ENCODE measurements at regions not wholly inside any gene's neighbourhood (a gene's known extent, or its start where the extent isn't known, plus 50 kb on each side); places are given as distances from the start of the nearest gene placed in this dataset.
"Not testable (repeated sequence)": the region's sequence is repeated elsewhere in the genome, so short reads cannot be mapped to it uniquely, and the experiment has no call there.

DNA sequence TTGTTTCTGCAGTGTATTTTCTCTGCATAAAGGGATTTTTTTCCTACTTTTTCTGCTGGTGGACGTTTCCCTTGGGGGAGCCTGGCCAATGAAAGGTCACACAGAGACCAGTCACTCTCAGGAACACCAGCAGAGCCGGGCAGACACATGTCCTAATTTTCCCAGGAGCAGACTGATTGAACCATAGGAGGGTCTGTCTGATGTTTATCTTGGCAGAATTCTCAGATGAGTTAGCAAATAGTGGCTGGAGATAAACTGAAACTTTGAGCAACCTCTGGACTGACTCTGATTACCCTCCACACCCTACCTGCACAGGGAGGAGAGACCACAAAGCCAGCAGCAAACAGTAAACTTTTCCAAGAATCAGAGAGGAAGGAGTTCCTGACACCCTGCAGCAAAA is 90.0 kb upstream of the PLGLB2 start:
- POLR2A ChIA-PET; H3K36me3 ChIP-seq (replicated peaks in 1 of 2; ENCODE audit: control insufficient read depth in 1 of 2, insufficient read depth in 2 of 2, low read length in 2 of 2); H3K9ac ChIP-seq (ENCODE audit: insufficient read depth, low read depth, low read length); H4K20me1 ChIP-seq (ENCODE audit: insufficient read depth, low read length); CTCF ChIA-PET (ENCODE audit: low intra/inter-chr PET ratio, low total read pairs); H3K27me3 ChIP-seq (ENCODE audit: control insufficient read depth in 1 of 2, insufficient read depth in 2 of 2, low read length in 2 of 2); H3K27ac ChIP-seq (ENCODE audit: extremely low read length, insufficient read depth, low read length); H3K9me3 ChIP-seq (ENCODE audit: low read length); H3K4me3 ChIP-seq (replicated peaks in 1 of 3; ENCODE audit: insufficient read depth in 1 of 3, low read depth in 2 of 3, low read length in 3 of 3); H3K79me2 ChIP-seq (ENCODE audit: insufficient read depth, low read length); in situ Hi-C loops (cut with HindIII; ENCODE audit: extremely low pct_ligation_motif_present, low pct_unique_long_range_greater_than_20kb); H2AFZ ChIP-seq (ENCODE audit: low read length); BruUV-seq (replicated peaks); DNase-seq (ENCODE audit: low spot score); intact Hi-C loops (cut with micrococcal nuclease; ENCODE audit: unreplicated experiment); TF ChIP-seq FOXA1 (IDR thresholded peaks at IDR 0.05): not testable (repeated sequence)
- Histone ChIP-seq H3K4me1 (ENCODE audit: insufficient read depth, low read length) (peaks cover 16% of the 10 kb centered on the region), H3K4me2 (ENCODE audit: low read depth, low read length) (peak overlapping the region; percentile 55)
- FAIRE-seq (peak; percentile 100), ATAC-seq (peak; percentile 97)
- 0% methylated on average over 2 of the region's 2 CpGs for WGBS (ENCODE audit: low lambda C conversion rate)
- TF ChIP-seq FOXA3 (CRISPR knock-in tag; IDR thresholded peaks at IDR 0.05) (peak; percentile 60), HNF4A (CRISPR knock-in tag; IDR thresholded peaks at IDR 0.05) (peak; percentile 54), RARA (CRISPR knock-in tag; IDR thresholded peaks at IDR 0.05) (peak; percentile 63), RXRB (CRISPR knock-in tag; IDR thresholded peaks at IDR 0.05; ENCODE audit: borderline replicate concordance) (0 out of 2 replicates have a peak, but pooled peaks have one; percentile 13), MIXL1 (CRISPR knock-in tag; IDR thresholded peaks at IDR 0.05) (0 out of 2 replicates have a peak, but pooled peaks have one; percentile 19), ARID5B (CRISPR knock-in tag; IDR thresholded peaks at IDR 0.05) (peak; percentile 60; the same call in 1 of the 2 replicates), GATAD2A (CRISPR knock-in tag; IDR thresholded peaks at IDR 0.05) (peak; percentile 54), FOXP4 (CRISPR knock-in tag; IDR thresholded peaks at IDR 0.05) (peak; percentile 61), NCOA2 (CRISPR knock-in tag; IDR thresholded peaks at IDR 0.05) (peak; percentile 49; the same call in 1 of the 2 replicates), FOXA1 (CRISPR knock-in tag; IDR thresholded peaks at IDR 0.05) (0 out of 2 replicates have a peak, but pooled peaks have one; percentile 42)
- TF ChIP-seq, protein P1, sequence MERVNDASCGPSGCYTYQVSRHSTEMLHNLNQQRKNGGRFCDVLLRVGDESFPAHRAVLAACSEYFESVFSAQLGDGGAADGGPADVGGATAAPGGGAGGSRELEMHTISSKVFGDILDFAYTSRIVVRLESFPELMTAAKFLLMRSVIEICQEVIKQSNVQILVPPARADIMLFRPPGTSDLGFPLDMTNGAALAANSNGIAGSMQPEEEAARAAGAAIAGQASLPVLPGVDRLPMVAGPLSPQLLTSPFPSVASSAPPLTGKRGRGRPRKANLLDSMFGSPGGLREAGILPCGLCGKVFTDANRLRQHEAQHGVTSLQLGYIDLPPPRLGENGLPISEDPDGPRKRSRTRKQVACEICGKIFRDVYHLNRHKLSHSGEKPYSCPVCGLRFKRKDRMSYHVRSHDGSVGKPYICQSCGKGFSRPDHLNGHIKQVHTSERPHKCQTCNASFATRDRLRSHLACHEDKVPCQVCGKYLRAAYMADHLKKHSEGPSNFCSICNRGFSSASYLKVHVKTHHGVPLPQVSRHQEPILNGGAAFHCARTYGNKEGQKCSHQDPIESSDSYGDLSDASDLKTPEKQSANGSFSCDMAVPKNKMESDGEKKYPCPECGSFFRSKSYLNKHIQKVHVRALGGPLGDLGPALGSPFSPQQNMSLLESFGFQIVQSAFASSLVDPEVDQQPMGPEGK (CRISPR knock-in tag; IDR thresholded peaks at IDR 0.05), result peak; percentile 31; the same call in 1 of the 2 replicates
- TF ChIP-seq, protein P2, sequence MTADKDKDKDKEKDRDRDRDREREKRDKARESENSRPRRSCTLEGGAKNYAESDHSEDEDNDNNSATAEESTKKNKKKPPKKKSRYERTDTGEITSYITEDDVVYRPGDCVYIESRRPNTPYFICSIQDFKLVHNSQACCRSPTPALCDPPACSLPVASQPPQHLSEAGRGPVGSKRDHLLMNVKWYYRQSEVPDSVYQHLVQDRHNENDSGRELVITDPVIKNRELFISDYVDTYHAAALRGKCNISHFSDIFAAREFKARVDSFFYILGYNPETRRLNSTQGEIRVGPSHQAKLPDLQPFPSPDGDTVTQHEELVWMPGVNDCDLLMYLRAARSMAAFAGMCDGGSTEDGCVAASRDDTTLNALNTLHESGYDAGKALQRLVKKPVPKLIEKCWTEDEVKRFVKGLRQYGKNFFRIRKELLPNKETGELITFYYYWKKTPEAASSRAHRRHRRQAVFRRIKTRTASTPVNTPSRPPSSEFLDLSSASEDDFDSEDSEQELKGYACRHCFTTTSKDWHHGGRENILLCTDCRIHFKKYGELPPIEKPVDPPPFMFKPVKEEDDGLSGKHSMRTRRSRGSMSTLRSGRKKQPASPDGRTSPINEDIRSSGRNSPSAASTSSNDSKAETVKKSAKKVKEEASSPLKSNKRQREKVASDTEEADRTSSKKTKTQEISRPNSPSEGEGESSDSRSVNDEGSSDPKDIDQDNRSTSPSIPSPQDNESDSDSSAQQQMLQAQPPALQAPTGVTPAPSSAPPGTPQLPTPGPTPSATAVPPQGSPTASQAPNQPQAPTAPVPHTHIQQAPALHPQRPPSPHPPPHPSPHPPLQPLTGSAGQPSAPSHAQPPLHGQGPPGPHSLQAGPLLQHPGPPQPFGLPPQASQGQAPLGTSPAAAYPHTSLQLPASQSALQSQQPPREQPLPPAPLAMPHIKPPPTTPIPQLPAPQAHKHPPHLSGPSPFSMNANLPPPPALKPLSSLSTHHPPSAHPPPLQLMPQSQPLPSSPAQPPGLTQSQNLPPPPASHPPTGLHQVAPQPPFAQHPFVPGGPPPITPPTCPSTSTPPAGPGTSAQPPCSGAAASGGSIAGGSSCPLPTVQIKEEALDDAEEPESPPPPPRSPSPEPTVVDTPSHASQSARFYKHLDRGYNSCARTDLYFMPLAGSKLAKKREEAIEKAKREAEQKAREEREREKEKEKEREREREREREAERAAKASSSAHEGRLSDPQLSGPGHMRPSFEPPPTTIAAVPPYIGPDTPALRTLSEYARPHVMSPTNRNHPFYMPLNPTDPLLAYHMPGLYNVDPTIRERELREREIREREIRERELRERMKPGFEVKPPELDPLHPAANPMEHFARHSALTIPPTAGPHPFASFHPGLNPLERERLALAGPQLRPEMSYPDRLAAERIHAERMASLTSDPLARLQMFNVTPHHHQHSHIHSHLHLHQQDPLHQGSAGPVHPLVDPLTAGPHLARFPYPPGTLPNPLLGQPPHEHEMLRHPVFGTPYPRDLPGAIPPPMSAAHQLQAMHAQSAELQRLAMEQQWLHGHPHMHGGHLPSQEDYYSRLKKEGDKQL (CRISPR knock-in tag; IDR thresholded peaks at IDR 0.05; ENCODE audit: low read depth), result 0 out of 2 replicates have a peak, but pooled peaks have one; percentile 36
